HCT116 (cell line): ENCODE measurements at regions not wholly inside any gene's neighbourhood (a gene's known extent, or its start where the extent isn't known, plus 50 kb on each side); places are given as distances from the start of the nearest gene placed in this dataset.

Experiments used
- CTCF ChIP-seq, 3 experiments: fragments of 200-600 bp in 1 of 3; sonication (generic) in 1 of 3; IDR thresholded peaks in 2 of 3; conservative IDR thresholded peaks in 1 of 3; 2 replicates each; pipeline ENCODE4 v1.5.1; 2012 to 2017; ENCODE audit warnings: low read depth in 2 of 3, low read length in 2 of 3, antibody characterized with exemption in 1 of 3, borderline replicate concordance in 1 of 3, control low read depth in 1 of 3, mild to moderate bottlenecking in 1 of 3, mixed read lengths in 1 of 3, mixed run types in 1 of 3, moderate library complexity in 1 of 3; ENCODE audit not compliant: insufficient read depth in 1 of 3
- POLR2A ChIP-seq: IDR thresholded peaks from 2 replicates; pipeline ENCODE4 v1.7.0; 2011; ENCODE audit warnings: borderline replicate concordance; ENCODE audit not compliant: insufficient read depth, insufficient read length; ENCODE audit errors: extremely low read depth

DNA sequence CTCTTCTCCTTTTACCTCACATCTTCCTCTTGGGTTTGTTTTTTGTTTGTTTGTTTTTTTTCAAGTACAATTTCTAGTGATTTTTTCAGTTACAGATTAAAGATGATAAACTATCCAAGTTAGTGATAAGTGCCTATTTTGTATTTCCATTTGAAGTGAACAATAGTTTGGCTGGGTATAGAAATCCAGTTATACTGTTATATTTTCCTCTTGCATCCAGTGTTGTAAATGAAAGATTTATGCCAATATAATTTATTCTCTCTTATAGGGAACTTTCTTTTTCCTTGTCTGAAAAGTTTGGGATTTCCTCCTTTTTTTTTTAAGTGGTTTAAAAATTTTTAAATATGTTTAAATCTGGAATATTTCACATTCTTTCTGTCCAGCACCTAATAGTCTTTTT, 169.4 kb downstream of the CPEB2 start:
- no peak for TF ChIP-seq POLR2A
- no peak for TF ChIP-seq CTCF (IDR thresholded peaks at IDR 0.05 in 2 of 3, conservative IDR thresholded peaks at IDR 0.05 in 1 of 3; ENCODE audit: borderline replicate concordance in 1 of 3, insufficient read depth in 1 of 3, low read depth in 2 of 3, low read length in 2 of 3)
